ENCODE measurements at regions not wholly inside any gene's neighbourhood (a gene's known extent, or its start where the extent isn't known, plus 50 kb on each side); places are given as distances from the start of the nearest gene placed in this dataset.
"Not testable (repeated sequence)": the region's sequence is repeated elsewhere in the genome, so short reads cannot be mapped to it uniquely, and the experiment has no call there.

DNA sequence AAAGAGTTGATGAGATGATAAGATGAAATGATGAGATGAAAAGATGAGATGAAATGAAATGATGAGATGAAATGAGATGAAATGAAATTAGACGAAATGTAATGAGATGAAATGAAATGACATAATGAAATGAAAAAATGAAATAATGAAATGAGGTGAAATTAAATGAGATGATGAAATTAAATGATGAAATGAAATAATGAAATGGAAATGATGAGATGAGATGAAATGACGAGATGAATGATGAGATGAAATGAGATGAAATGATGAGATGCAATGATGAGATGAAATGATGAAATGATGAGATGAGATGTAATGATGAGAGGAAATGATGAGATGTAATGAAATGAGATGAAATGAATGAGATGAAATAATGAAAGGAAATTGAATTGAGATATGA lies 339.3 kb upstream of the PLGLB1 start:
- DNase-seq = not testable (repeated sequence)

DNA sequence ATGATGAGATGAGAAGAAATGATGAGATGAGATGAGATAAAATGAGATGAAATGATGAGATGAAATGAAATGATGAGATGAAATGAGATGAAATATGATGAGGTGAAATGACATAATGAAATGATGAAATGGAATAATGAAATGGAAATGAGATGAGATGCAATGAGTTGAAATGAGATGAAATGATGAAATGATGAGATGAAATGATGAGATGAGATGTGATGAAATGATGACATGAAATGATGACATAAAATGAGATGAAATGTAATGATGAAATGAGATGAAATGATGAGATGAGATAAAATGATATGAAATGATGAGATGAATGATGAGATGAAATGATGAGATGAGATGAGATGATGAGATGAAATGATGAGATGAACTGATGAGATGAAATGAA lies 340.2 kb upstream of the PLGLB1 start:
- DNase-seq = not testable (repeated sequence)

DNA sequence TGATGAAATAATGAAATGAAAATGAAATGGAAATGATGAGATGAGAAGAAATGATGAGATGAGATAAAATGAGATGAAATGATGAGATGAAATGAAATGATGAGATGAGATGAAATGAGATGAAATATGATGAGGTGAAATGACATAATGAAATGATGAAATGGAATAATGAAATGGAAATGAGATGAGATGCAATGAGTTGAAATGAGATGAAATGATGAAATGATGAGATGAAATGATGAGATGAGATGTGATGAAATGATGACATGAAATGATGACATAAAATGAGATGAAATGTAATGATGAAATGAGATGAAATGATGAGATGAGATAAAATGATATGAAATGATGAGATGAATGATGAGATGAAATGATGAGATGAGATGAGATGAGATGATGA lies 342.7 kb upstream of the PLGLB1 start:
- not testable (repeated sequence) for DNase-seq

DNA sequence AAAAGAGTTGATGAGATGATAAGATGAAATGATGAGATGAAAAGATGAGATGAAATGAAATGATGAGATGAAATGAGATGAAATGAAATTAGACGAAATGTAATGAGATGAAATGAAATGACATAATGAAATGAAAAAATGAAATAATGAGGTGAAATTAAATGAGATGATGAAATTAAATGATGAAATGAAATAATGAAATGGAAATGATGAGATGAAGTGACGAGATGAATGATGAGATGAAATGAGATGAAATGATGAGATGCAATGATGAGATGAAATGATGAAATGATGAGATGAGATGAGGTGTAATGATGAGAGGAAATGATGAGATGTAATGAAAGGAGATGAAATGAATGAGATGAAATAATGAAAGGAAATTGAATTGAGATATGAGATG lies 343.4 kb upstream of the PLGLB1 start:
- not testable (repeated sequence) for DNase-seq

DNA sequence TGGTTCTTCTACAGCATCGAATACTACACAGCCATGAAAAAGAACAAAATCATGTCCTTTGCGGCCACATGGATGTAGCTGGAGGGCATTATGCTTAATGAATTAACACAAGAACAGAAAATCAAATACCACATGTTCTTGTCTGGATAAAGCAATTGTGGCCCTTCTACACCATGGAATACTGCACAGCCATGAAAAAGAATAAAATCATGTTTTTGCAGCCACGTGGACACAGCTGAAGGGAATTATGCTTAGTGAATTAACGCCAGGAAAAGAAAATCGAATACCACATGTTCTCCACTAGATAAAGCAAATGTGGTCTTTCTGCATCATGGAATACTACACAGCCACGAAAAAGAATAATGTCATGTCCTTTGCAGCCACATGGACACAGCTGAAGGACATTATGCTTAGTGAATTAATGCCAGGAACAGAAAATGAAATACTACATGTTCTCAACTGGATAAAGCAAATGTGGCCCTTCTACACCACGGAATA lies 361.8 kb upstream of the PLGLB2 start:
- DNase-seq = not testable (repeated sequence)

DNA sequence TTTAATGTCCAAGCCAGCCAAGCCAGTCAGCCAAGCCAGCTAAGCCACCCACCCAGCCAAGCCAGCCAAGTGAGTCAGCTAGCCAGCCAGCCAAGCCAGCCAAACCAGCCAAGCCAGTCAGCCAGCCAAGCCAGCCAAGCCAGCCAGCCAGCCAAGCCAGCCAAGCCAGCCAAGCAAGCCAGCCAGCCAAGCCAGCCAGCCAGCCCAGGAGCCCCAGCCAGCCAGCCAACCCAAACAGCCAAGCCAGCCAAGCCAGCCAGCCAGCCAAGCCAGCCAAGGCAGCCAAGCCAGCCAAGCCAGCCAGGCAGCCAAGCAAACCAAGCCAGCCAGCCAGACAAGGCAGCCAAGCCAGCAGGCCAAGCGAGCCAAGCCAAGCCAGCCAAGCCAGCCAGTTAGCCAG lies 352.1 kb upstream of the PLGLB2 start:
- DNase-seq = not testable (repeated sequence)

DNA sequence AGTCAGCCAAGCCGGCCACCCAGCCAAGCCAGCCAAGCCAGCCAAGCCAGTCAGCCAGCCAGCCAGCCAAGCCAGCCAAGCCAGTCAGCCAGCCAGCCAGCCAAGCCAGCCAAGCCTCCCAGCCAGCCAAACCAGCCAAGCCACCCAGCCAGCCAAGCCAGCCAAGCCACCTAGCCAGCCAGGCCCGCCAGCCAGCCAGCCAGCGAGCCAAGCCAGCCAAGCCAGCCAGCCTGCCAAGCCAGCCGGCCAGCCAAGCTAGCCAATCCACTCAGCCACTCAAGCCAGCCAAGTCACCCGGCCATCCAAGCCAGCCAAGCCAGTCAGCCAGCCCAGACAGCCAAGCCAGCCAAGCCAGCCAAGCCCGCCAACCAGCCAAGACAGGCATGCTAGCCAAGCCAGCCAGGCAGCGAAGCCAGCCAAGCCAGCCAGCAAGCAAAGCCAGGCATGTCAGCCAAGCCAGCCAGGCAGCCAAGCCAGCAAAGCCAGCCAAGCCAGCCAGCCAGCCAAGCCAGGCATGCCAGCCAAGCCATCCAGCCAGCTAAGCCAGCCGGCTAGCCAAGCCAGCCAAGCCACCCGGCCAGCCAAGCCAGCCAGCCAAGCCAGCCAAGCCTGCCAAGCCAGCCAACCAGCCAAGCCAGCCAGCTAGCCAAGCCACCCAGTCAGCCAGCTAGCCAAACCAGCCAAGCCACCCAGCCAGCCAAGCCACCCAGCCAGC lies 351.2 kb upstream of the PLGLB2 start:
- not testable (repeated sequence) for DNase-seq

DNA sequence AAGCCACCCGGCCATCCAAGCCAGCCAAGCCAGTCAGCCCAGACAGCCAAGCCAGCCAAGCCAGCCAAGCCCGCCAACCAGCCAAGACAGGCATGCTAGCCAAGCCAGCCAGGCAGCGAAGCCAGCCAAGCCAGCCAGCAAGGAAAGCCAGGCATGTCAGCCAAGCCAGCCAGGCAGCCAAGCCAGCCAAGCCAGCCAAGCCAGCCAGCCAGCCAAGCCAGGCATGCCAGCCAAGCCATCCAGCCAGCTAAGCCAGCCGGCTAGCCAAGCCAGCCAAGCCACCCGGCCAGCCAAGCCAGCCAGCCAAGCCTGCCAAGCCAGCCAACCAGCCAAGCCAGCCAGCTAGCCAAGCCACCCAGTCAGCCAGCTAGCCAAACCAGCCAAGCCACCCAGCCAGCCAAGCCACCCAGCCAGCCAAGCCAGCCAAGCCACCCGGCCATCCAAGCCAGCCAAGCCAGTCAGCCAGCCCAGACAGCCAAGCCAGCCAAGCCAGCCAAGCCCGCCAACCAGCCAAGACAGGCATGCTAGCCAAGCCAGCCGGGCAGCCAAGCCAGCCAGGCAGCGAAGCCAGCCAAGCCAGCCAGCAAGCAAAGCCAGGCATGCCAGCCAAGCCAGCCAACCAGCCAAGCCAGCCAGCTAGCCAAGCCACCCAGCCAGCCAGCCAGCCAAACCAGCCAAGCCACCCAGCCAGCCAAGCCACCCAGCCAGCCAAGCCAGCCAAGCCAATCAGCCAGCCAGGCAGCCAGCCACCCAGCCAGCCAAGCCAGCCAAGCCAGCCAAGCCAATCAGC lies 350.4 kb upstream of the PLGLB2 start:
- DNase-seq = not testable (repeated sequence)

DNA sequence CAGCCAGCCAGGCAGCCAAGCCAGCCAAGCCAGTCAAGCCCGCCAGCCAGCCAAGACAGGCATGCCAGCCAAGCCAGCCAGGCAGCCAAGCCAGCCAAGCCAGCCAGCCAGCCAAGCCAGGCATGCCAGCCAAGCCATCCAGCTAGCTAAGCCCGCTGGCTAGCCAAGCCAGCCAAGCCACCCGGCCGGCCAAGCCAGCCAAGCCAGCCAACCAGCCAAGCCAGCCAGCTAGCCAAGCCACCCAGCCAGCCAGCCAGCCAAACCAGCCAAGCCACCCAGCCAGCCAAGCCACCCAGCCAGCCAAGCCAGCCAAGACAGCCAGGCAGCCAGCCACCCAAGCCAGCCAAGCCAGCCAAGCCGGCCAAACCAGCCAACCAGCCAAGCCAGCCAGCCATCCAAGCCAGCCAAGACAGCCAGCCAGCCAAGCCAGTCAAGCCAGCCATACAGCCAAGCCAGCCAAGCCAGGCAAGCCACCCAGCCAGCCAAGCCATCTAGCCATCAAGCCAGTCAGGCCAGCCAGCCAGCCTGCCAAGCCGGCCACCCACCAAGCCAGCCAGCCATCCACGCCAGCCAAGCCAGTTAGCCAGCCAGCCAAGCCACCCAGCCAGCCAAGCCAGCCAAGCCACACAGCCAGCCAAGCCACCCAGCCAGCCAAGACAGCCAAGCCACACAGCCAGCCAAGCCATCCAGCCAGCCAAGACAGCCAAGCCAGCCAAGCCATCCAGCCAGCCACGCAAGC lies 349.2 kb upstream of the PLGLB2 start:
- not testable (repeated sequence) for DNase-seq

DNA sequence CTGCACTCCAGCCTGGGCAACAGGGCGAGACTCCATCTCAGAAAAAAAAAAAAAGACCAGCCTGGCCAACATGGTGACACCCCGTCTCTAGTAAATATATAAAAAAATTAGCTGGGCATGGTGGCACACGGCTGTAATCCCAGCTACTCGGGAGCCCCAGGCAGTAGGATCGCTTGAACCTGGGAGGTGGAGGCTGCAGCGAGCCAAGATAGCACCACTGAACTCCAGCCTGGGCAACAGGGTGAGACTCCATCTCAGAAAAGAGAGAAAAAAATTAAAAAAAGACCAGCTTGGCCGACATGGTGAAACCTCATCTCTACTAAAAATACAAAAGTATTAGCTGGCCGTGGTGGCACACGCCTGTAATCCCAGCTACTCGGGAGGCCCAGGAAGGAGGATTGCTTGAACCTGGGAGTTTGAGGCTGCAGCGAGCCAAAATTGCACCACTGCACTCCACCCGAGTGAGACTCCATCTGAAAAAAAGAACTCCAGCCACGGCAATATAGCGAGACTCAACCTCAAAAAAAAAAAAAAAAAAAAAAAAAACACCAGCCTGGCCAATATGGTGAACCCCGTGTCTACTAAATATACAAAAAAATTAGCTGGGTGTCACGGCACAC lies 346.1 kb upstream of the PLGLB2 start:
- no peak for DNase-seq

DNA sequence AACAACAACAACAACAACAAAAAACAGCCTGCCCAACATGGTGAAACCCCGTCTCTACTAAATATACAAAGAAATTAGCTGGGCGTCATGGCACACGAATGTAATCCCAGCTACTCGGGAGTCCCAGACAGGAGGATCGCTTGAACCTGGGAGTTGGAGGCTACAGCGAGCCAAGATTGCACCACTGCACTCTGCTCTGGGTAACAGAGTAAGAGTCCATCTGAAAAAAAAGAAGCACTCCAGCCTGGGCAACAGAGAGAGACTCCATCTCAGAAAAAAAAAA lies 344.1 kb upstream of the PLGLB2 start:
- DNase-seq = no peak

DNA sequence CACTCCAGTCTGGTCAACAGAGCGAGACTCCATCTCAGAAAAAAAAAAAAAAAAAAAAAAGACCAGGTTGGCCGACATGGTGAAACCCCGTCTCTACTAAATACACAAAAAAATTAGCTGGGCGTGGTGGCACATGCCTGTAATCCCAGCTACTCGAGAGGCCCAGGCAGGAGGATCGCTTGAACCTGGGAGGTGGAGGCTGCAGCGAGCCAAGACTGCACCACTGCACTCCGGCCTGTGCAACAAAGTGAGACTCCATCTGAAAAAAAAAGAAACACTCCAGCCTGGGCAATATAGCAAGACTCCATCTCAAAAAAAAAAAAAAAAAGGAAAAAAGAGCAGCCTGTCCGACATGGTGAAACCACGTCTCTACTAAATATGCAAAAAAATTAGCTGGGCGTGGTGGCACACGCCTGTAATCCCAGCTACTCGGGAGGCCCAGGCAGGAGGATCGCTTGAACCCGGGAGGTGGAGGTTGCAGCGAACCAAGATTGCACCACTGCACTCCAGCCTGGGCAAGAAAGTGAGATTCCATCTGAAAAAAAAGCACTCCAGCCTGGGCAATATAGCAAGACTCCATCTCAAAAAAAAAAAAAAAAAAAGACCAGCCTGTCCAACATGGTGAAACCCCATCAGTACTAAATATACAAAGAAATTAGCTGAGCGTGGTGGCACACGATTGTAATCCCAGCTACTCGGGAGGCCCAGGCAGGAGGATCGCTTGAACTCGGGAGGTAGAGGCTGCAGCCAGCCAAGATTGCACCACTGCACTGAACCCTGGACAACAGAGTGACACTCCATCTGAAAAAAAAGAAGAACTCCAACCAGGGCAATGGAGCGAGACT lies 343.3 kb upstream of the PLGLB2 start:
- DNase-seq = not testable (repeated sequence)

DNA sequence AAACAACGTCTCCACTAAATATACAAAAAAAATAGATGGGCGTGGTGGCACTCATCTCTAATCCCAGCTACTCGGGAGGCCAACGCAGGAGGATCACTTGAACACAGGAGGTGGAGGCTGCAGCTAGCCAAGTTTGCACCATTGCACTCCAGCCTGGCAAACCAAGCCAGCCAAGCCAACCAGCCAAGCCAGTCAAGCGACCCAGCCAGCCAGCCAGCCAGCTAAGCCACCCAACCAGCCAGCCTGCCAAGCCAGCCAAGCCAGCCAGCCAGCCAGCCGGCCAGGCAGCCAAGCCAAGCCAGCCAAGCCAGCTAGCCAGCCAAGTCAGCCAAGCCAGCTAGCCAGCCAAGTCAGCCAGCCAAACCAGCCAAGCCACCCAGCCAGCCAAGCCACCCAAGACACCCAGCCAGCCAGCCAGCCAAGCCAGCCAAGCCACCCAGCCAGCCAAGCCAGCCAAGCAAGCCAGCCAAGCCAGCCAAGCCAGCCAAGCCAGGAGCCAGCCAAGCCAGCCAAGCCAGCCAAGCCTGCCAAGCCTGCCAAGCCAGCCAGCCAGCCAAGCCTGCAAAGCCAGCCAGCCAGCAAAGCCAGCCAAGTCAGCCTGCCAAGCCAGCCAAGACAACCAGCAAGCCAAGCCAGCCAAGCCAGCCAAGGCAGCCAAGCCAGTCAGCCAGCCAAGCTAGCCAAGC lies 342.2 kb upstream of the PLGLB2 start:
- not testable (repeated sequence) for DNase-seq

DNA sequence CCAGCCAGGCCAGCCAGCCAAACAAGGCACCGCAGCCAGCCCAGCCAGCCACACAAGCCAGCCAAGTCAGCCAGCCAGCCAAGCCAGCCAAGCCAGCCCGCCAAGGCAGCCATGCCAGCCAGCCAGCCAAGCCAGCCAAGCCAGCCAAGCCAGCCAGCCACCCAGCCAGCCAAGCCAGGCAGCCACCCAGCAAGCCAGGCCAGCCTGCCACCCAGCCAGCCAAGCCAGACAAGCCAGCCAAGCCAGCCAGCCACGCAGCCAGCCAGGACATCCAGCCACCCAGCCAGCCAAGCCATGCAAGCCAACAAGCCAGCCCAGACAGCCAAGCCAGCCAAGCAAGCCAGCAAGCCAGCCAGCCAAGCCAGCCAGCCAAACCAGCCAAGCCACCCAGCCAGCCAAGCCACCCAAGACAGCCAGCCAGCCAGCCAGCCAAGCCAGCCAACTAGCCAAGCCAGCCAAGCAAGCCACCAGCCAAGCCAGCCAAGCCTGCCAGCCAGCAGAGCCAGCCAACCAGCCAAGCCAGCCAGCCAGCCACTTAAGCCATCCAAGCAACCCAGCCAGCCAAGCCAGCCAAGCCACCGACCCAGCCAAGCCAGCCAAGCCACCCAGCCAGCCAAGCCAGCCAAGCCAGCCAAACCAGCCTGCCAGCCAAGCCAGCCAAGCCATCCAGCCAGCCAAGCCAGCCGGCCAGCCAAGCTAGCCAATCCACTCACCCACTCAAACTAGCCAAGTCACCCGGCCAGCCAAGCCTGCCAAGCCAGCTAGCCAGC lies 341.3 kb upstream of the PLGLB2 start:
- DNase-seq = not testable (repeated sequence)

DNA sequence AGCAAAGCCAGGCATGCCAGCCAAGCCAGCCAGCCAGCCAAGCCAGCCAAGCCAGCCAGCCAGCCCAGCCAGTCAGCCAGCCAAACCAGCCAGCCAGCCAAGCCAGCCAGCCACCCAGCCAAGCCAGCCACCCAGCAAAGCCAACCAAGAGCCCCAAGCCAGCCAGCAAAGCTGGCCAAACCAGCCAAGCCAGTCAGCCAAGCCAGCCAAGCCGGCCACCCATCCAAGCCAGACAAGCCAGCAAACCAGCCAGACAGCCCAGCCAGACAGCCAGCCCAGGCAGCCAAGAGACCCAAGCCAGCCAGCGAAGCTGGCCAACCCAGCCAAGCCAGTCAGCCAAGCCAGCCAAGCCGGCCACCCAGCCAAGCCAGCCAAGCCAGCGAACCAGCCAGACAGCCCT lies 338.3 kb upstream of the PLGLB2 start:
- not testable (repeated sequence) for DNase-seq

DNA sequence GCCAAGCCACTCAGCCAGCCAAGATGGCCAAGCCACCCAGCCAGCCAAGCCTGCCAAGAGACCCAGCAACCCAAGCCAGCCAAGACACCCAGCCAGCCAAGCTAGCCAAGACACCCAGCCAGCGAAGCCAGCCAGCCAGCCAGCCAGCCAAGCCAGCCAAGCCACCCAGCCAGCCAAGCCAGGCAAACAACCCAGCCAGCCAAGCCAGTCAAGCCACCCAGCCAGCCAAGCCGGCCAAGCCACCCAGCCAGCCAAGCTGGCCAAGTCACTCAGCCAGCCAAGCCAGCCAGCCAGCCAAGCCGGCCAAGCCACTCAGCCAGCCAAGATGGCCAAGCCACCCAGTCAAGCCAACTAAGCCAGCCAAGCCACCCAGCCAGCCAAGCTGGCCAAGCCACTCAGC lies 337.5 kb upstream of the PLGLB2 start:
- DNase-seq = not testable (repeated sequence)

DNA sequence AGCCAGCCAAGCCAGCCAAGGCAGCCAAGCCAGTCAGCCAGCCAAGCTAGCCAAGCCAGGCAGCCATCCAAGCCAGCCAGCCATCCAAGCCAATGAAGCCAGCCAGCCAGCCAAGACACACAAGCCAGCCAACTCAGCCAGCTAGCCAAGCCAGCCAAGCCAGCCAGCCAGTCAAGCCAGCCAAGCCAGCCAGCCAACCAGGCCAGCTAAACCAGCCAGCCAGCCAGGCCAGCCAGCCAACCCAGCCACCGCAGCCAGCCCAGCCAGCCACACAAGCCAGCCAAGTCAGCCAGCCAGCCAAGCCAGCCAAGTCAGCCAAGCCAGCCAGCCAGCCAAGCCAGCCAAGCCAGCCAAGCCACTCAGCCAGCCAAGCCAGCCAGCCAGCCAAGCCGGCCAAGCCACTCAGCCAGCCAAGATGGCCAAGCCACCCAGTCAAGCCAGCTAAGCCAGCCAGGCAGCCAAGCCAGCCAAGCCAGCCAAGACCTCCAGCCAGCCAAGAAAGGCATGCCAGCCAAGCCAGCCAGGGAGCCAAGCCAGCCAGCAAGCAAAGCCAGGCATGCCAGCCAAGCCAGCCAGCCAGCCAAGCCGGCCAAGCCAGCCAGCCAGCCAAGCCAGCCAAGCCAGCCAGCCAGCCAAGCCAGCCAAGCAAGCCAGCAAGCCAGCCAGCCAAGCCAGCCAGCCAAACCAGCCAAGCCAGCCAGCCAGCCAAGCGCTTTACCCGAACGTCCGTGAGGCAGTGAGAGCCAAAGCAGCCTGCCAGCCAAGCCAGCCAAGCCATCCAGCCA lies 335.7 kb upstream of the PLGLB2 start:
- DNase-seq = not testable (repeated sequence)

DNA sequence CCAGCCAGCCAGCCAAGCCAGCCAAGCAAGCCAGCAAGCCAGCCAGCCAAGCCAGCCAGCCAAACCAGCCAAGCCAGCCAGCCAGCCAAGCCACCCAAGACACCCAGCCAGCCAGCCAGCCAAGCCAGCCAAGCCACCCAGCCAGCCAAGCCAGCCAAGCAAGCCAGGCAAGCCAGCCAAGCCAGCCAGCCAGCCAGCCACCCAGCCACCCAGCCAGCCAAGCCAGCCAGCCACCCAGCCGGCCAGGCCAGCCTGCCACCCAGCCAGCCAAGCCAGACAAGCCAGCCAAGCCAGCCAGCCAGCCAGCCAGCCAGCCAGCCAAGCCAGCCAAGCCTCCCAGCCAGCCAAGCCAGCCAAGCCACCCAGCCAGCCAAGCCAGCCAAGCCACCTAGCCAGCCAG lies 333.6 kb upstream of the PLGLB2 start:
- DNase-seq = not testable (repeated sequence)

DNA sequence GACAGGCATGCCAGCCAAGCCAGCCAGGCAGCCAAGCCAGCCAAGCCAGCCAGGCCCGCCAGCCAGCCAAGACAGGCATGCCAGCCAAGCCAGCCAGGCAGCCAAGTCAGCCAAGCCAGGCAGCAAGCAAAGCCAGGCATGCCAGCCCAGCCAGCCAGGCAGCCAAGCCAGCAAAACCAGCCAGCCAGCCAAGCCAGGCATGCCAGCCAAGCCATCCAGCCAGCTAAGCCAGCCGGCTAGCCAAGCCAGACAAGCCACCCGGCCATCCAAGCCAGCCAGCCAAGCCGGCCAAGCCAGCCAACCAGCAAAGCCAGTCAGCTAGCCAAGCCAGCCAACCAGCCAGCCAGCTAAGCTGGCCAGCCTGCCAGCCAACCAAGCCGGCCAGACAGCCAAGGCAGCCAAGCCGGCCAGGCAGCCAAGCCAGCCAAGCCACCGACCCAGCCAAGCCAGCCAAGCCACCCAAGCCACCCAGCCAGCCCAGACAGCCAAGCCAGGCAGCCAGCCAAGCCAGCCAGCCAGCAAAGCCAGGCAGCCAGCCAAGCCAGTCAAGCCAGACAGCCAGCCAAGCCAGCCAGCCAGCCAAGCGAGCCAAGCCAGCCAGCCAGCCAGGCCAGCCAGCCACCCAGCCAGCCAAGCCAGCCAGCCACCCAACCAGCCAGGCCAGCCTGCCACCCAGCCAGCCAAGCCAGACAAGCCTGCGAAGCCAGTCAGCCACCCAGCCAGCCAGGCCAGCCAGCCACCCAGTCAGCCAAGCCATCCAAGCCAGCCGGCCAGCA lies 332.9 kb upstream of the PLGLB2 start:
- DNase-seq = not testable (repeated sequence)
